Prostate gland (tissue), 2 donors: ENCODE measurements at regions not wholly inside any gene's neighbourhood (a gene's known extent, or its start where the extent isn't known, plus 50 kb on each side); places are given as distances from the start of the nearest gene placed in this dataset.

Experiments
- DNase-seq: peaks from one replicate; pipeline ENCODE4 v3.0.0-alpha.2; 2019; ENCODE audit warnings: low spot score
- H3K27ac ChIP-seq, 2 donors: fragments of 200-600 bp; sonication (generic); 2 replicates each; pipeline ENCODE4 v1.5.1; 2017 to 2019
- H3K27me3 ChIP-seq: fragments of 200-600 bp; sonication (generic); replicated peaks from 2 replicates; pipeline ENCODE4 v1.5.1; 2019; ENCODE audit not compliant: insufficient read depth
- H3K36me3 ChIP-seq, 2 donors: fragments of 200-600 bp; sonication (generic); 1 replicate in 1 of 2; 2 replicates in 1 of 2; pipeline versions ENCODE4 v1.5.1 to v1.8.1; 2017 to 2019
- H3K4me1 ChIP-seq: fragments of 200-600 bp; sonication (generic); replicated peaks from 2 replicates; pipeline ENCODE4 v1.5.1; 2019
- H3K4me3 ChIP-seq, 2 donors: fragments of 200-600 bp; sonication (generic); 2 replicates each; pipeline ENCODE4 v1.5.1; 2017 to 2019
- H3K9me3 ChIP-seq: fragments of 200-600 bp; sonication (generic); 2 replicates; pipeline ENCODE4 v1.5.1; 2017
- POLR2A ChIP-seq: fragments of 450-650 bp; IDR thresholded peaks from one replicate; pipeline ENCODE4 v1.6.1; 2016; ENCODE audit warnings: antibody characterized with exemption, mild to moderate bottlenecking
- POLR2AphosphoS5 ChIP-seq: sonication (generic); formaldehyde crosslinking; IDR thresholded peaks from one replicate; pipeline ENCODE4 v1.6.1; 2017; ENCODE audit warnings: antibody characterized with exemption
- WGBS: methylation state at CpG from one replicate; pipeline ENCODE4 v1.1.5; 2018; 5-methylcytosine and 5-hydroxymethylcytosine counted together
- intact Hi-C: fragments of 100-400 bp; cut with DNase I; formaldehyde crosslinking; loops from one replicate; pipeline ENCODE4 v1.14.2; 2022
- TF ChIP-seq, protein P1 (sequence below), 4 experiments: fragments of 200-600 bp in 2 of 4; fragments of 450-650 bp in 2 of 4; sonication (generic) in 2 of 4; IDR thresholded peaks; 1 replicate in 3 of 4; 2 replicates in 1 of 4; pipeline ENCODE4 v1.5.1; 2016 to 2019; ENCODE audit warnings: antibody characterized with exemption in 4 of 4, mild to moderate bottlenecking in 2 of 4, moderate library complexity in 2 of 4

DNA sequence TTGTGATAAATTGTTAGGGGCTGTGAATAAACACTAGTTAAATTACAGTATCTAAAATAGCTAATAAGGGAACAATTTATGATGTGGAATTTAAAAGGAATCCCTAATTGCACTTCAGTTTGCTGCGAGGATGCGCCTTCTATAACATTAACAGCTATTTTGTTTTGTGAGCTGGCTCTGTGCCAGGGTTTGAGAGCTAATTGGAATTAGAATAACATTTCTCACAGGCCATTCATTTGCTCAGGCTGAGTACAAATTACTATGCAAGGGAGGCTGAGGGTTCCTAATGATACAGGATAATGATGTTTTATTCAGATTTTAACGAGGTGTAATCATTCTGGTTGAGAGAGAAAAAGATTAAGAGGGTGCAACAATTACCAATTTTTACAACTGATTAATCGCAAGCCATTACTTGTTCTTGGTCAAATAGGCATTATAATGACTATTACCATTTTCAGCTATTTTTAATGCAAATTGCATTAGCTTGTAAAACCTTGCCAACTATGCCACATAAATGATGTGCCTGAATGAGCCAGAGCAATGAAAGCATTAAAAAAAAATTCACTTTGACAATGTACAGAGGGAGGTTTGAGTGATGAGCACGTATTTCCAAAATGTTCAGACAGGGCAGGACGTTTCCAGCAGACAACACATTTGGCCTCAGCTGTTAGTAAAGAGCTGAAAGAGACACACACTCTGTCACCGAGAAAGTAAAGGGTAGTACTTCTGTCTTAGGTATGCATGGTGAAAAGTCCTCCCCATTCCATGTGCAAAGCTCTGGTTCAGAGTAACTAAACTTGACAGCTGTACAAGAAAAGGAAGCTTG lies 576.5 kb downstream of the TLE1 start:
- no peak for DNase-seq
- intact Hi-C loops = no loop called here
- no peaks in the 10 kb centered on the region for H3K27me3 ChIP-seq
- no peak overlapping the region for H3K4me3 ChIP-seq
- peaks cover 5% of the 10 kb centered on the region for H3K4me1 ChIP-seq
- H3K9me3 ChIP-seq = no peaks in the 10 kb centered on the region
- H3K36me3 ChIP-seq = no peaks in the 10 kb centered on the region
- TF ChIP-seq, protein P1, sequence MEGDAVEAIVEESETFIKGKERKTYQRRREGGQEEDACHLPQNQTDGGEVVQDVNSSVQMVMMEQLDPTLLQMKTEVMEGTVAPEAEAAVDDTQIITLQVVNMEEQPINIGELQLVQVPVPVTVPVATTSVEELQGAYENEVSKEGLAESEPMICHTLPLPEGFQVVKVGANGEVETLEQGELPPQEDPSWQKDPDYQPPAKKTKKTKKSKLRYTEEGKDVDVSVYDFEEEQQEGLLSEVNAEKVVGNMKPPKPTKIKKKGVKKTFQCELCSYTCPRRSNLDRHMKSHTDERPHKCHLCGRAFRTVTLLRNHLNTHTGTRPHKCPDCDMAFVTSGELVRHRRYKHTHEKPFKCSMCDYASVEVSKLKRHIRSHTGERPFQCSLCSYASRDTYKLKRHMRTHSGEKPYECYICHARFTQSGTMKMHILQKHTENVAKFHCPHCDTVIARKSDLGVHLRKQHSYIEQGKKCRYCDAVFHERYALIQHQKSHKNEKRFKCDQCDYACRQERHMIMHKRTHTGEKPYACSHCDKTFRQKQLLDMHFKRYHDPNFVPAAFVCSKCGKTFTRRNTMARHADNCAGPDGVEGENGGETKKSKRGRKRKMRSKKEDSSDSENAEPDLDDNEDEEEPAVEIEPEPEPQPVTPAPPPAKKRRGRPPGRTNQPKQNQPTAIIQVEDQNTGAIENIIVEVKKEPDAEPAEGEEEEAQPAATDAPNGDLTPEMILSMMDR (IDR thresholded peaks at IDR 0.05) = no peak
- TF ChIP-seq POLR2AphosphoS5 (no peak), POLR2A (no peak)
- no peak overlapping the region for H3K27ac ChIP-seq
- WGBS = 71% methylated on average over 7 of the region's 7 CpGs

DNA sequence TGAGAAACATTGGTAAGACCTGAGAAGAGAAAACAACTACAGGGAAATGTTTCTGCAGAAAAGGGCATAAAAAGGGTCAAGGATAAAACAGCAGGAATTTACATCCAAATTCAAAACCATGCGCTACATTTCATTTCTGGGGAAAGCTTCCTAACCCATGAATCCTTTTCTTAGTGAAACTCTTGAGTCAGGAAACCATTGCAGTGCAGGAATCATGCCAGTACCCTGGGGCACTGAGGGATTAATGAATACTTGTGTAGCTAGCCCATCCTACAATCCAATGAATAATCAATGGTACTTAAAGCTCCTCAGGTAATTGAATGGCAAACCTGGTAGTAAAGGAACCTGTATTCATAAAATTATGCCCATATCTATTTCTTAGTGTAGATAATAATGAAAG lies 580.5 kb downstream of the TLE1 start:
- DNase-seq = no peak
- TF ChIP-seq POLR2AphosphoS5 = no peak
- TF ChIP-seq, protein P1 (IDR thresholded peaks at IDR 0.05) = no peak
- TF ChIP-seq POLR2A = no peak
- no peaks in the 10 kb centered on the region for H3K36me3 ChIP-seq
- intact Hi-C loops = no loop called here
- no peak overlapping the region for H3K27ac ChIP-seq
- H3K9me3 ChIP-seq = no peaks in the 10 kb centered on the region
- no peak overlapping the region for H3K4me3 ChIP-seq
- 93% methylated on average over 1 of the region's 1 CpG for WGBS
- H3K4me1 ChIP-seq = no peaks in the 10 kb centered on the region
- H3K27me3 ChIP-seq = no peaks in the 10 kb centered on the region

DNA sequence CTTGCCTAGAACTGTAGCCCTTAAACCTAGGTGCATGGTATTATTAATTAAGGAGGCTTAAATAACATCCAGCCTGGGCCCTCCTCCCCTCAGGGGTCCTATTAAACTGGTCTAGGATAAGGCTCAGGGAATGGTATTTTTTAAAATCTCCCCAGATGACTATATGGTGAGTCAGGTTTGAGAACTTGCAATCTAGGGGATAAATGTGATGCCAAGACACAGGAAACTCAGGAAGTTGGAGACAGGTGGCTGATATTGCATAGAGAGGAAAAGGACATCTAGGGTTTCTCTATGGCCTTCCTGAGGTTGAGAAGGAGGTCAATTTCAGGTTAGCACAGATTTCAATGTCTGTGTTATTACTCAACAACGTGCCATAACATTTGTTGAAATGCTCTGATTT lies 581.0 kb downstream of the TLE1 start:
- intact Hi-C loops = no loop called here
- no peak for TF ChIP-seq POLR2AphosphoS5
- TF ChIP-seq POLR2A = no peak
- TF ChIP-seq, protein P1 (IDR thresholded peaks at IDR 0.05) = no peak
- no peaks in the 10 kb centered on the region for H3K27me3 ChIP-seq
- no peak for DNase-seq
- 94% methylated on average over 1 of the region's 1 CpG for WGBS
- H3K27ac ChIP-seq = no peak overlapping the region
- H3K36me3 ChIP-seq = no peaks in the 10 kb centered on the region
- H3K4me1 ChIP-seq = no peaks in the 10 kb centered on the region
- H3K9me3 ChIP-seq = no peaks in the 10 kb centered on the region
- H3K4me3 ChIP-seq = no peak overlapping the region

DNA sequence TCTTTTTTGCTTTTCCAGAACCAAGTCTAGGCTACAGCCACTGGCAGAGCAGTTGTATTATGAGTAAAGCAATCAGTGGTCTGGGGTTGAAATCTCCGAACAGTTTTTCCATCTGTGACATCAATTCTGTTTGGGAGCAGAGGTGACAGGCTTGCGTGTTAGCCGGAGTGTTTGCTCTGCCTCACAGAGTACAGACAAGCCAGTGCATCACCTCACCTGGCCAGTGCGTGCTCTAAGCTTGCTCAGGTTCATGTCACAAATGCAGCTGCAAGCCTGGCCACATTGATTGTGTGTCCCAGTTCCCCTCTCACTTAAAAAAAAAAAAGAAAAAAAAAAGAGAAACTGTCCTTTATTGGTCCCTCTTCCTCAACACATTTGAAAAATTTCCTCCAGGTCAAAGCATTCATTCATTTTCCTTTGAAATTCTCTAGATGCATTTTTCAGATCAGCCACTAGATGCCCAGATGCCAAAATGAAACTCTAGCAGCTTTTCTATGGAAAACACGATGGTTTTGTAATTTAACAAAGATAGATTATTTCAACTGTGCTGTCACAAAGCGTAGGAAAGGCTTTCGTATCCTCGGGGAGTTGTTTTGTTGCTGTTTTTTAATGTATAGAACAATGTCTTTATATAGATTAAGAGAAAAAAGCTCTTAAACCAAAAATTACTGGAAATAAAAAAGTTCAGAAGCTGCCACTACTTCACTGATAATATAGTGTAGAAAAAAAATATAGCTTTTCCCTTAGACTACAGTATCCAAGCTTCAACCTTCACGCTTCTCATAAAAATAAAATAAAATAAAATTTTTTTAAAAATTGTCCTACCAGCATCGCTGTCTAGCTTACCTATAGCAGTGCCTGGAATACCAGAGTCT lies 585.5 kb downstream of the TLE1 start:
- TF ChIP-seq POLR2A (no peak), POLR2AphosphoS5 (no peak)
- TF ChIP-seq, protein P1 (IDR thresholded peaks at IDR 0.05) = peak in 1 of 4 experiments; percentile 33
- 67% methylated on average over 10 of the region's 10 CpGs for WGBS
- intact Hi-C loops = no loop called here

More for the DNA sequence above, 585.5 kb downstream of the TLE1 start:
- Histone ChIP-seq H3K4me3 (no peak overlapping the region), H3K9me3 (no peaks in the 10 kb centered on the region), H3K27me3 (no peaks in the 10 kb centered on the region), H3K4me1 (no peaks in the 10 kb centered on the region), H3K36me3 (no peaks in the 10 kb centered on the region), H3K27ac (no peak overlapping the region)
- DNase-seq = no peak
